ENCODE measurements at regions not wholly inside any gene's neighbourhood (a gene's known extent, or its start where the extent isn't known, plus 50 kb on each side); places are given as distances from the start of the nearest gene placed in this dataset.

- H3K79me2 ChIP-seq (ENCODE audit: control insufficient read depth in 1 of 2, insufficient read depth in 2 of 2, low read length in 2 of 2): no peaks in the 10 kb centered on the region
- H3K27me3 ChIP-seq (replicated peaks in 1 of 4; ENCODE audit: control insufficient read depth in 3 of 4, extremely low read depth in 1 of 4, insufficient read depth in 3 of 4, low read length in 3 of 4): no peaks in the 10 kb centered on the region
- H3K4me3 ChIP-seq (ENCODE audit: extremely low read depth in 1 of 4, insufficient read depth in 2 of 4, low read depth in 3 of 4, low read length in 4 of 4): no peak overlapping the region
- no peak overlapping the region for H2AFZ ChIP-seq (ENCODE audit: low read length)
- ChIA-PET POLR2A (ENCODE audit: partially characterized antibody) (no interaction called here), CTCF (ENCODE audit: partially characterized antibody) (no interaction called here)
- H2BK15ac ChIP-seq (ENCODE audit: low read length): no peak overlapping the region
- 77% methylated on average over 2 of the region's 2 CpGs; no CpG with 5 or more reads in 1 of the 2 experiments for WGBS, 2 experiments (ENCODE audit: extremely low coverage in 1 of 2, insufficient coverage in 1 of 2, insufficient read length in 1 of 2, insufficient replicate concordance in 2 of 2, low coverage in 1 of 2, low lambda C conversion rate in 2 of 2, missing lambda C conversion rate in 1 of 2)
- no peak overlapping the region for H3K9ac ChIP-seq (replicated peaks in 1 of 4; ENCODE audit: extremely low read depth in 1 of 4, low read depth in 3 of 4, low read length in 3 of 4)
- H3K9me3 ChIP-seq (ENCODE audit: insufficient read depth in 2 of 2, low read depth in 1 of 2, low read length in 1 of 2): no peaks in the 10 kb centered on the region
- H3K36me3 ChIP-seq (ENCODE audit: control insufficient read depth in 2 of 4, insufficient read depth in 4 of 4, low read length in 3 of 4): no peaks in the 10 kb centered on the region
- H3K79me1 ChIP-seq (ENCODE audit: low read depth, low read length): no peaks in the 10 kb centered on the region
- no peak overlapping the region for H2AK5ac ChIP-seq (ENCODE audit: low read depth, low read length)
- no peak overlapping the region for H3K14ac ChIP-seq (ENCODE audit: insufficient read length)
- no peak overlapping the region for H2BK12ac ChIP-seq (ENCODE audit: low read depth, low read length)
- H3K23ac ChIP-seq (ENCODE audit: insufficient read length): no peak overlapping the region
- no peak overlapping the region for H4K91ac ChIP-seq (replicated peaks; ENCODE audit: insufficient read length, low read length)
- no peaks in the 10 kb centered on the region for H3K23me2 ChIP-seq (ENCODE audit: low read depth, low read length)
- H2BK120ac ChIP-seq (replicated peaks; ENCODE audit: low read depth, low read length): no peak overlapping the region
- H4K5ac ChIP-seq (ENCODE audit: insufficient read length, low read depth, low read length): no peak overlapping the region
- no peak overlapping the region for H3K56ac ChIP-seq (replicated peaks; ENCODE audit: insufficient read length, low read depth, low read length)
- H4K8ac ChIP-seq (ENCODE audit: extremely low read depth, insufficient read depth, low read length): no peak overlapping the region
- H3K27ac ChIP-seq (ENCODE audit: low read depth, low read length): no peak overlapping the region
- no peak overlapping the region for H3K18ac ChIP-seq (ENCODE audit: extremely low read depth, low read length)
- H3K4me2 ChIP-seq (ENCODE audit: insufficient read depth in 1 of 2, low read depth in 2 of 2, low read length in 2 of 2): no peak overlapping the region
- H2BK20ac ChIP-seq (ENCODE audit: low read length): no peak overlapping the region
- FAIRE-seq: no peak
- no peaks in the 10 kb centered on the region for H3K4me1 ChIP-seq (replicated peaks in 1 of 4; ENCODE audit: control insufficient read depth in 3 of 4, insufficient read depth in 4 of 4, low read length in 3 of 4)
- no peak overlapping the region for H2BK5ac ChIP-seq (ENCODE audit: low read depth, low read length)
- H3K4ac ChIP-seq (replicated peaks; ENCODE audit: insufficient read length, low read depth, low read length): no peak overlapping the region
- DNase-seq (ENCODE audit: low read depth in 1 of 2, low spot score in 2 of 2): no peak
- H4K20me1 ChIP-seq (replicated peaks in 1 of 2; ENCODE audit: control insufficient read depth in 1 of 2, insufficient read depth in 2 of 2, low read length in 2 of 2): no peaks in the 10 kb centered on the region
- TF ChIP-seq CREB1 (IDR thresholded peaks at IDR 0.05) (no peak), CHD7 (IDR thresholded peaks at IDR 0.05; ENCODE audit: insufficient replicate concordance, low read length) (no peak)
Observed at GRCh38 chr11:101401245-101401644, 182.6 kb downstream of the TRPC6 start.
